Vagina (tissue), 2 donors: ENCODE measurements at regions not wholly inside any gene's neighbourhood (a gene's known extent, or its start where the extent isn't known, plus 50 kb on each side); places are given as distances from the start of the nearest gene placed in this dataset.

Experiments
- POLR2A ChIP-seq, 2 donors: fragments of 450-650 bp; IDR thresholded peaks; one replicate each; pipeline ENCODE4 v1.6.1; 2017; ENCODE audit warnings: antibody characterized with exemption in 2 of 2, mild to moderate bottlenecking in 2 of 2, moderate library complexity in 2 of 2
- TF ChIP-seq, protein P1 (sequence below), 3 experiments: fragments of 450-650 bp in 2 of 3; fragments of 200-600 bp in 1 of 3; sonication (generic) in 1 of 3; IDR thresholded peaks; one replicate each; pipeline ENCODE4 v1.5.1; 2017 to 2019; ENCODE audit warnings: antibody characterized with exemption in 3 of 3, mild to moderate bottlenecking in 2 of 3, moderate library complexity in 2 of 3

DNA sequence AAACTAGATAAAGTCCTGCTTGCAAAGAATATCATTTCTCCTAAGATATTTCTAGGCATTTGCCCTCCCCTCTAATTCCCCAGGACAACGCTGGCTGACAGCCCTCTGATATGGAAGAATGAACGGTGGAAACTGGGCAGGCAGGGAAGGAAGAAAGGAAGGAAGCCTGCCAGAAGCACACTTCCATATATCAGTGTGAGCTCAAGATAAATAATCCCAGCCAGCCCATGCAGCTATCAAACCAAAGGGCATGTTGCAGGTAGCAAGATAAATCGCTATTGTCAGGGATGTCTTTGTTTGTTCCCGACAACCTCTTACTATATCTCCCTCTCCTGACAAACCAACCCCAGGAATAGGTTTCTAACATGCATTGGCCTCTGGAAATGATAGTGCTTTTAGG, 412.8 kb downstream of the HNRNPD start:
- TF ChIP-seq, protein P1, sequence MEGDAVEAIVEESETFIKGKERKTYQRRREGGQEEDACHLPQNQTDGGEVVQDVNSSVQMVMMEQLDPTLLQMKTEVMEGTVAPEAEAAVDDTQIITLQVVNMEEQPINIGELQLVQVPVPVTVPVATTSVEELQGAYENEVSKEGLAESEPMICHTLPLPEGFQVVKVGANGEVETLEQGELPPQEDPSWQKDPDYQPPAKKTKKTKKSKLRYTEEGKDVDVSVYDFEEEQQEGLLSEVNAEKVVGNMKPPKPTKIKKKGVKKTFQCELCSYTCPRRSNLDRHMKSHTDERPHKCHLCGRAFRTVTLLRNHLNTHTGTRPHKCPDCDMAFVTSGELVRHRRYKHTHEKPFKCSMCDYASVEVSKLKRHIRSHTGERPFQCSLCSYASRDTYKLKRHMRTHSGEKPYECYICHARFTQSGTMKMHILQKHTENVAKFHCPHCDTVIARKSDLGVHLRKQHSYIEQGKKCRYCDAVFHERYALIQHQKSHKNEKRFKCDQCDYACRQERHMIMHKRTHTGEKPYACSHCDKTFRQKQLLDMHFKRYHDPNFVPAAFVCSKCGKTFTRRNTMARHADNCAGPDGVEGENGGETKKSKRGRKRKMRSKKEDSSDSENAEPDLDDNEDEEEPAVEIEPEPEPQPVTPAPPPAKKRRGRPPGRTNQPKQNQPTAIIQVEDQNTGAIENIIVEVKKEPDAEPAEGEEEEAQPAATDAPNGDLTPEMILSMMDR (IDR thresholded peaks at IDR 0.05), result no peak
- no peak for TF ChIP-seq POLR2A (IDR thresholded peaks at IDR 0.05)
